ENCODE measurements at regions not wholly inside any gene's neighbourhood (a gene's known extent, or its start where the extent isn't known, plus 50 kb on each side); places are given as distances from the start of the nearest gene placed in this dataset.

- TF ChIP-seq CTCF (IDR thresholded peaks at IDR 0.05; ENCODE audit: low read depth, low read length, missing control alignments) = no peak
- H3K4me3 ChIP-seq (ENCODE audit: low read depth, low read length) = no peak overlapping the region
- DNase-seq (ENCODE audit: low read depth) = no peak
- in situ Hi-C loops (cut with HindIII; ENCODE audit: low sequenced_read_pairs) = no loop called here
Measured at GRCh38 chr4:183783306-183783705, 121.8 kb upstream of the STOX2 start.

GRCh38 chr4:183783991-183784553 lies 121.0 kb upstream of the STOX2 start:
- H3K4me3 ChIP-seq (ENCODE audit: low read depth, low read length) = no peak overlapping the region
- no peak for DNase-seq (ENCODE audit: low read depth)
- in situ Hi-C loops (cut with HindIII; ENCODE audit: low sequenced_read_pairs) = no loop called here
- TF ChIP-seq CTCF (IDR thresholded peaks at IDR 0.05; ENCODE audit: low read depth, low read length, missing control alignments) = no peak

GRCh38 chr4:183788308-183788905 lies 116.7 kb upstream of the STOX2 start:
- no peak for DNase-seq (ENCODE audit: low read depth)
- no peak for TF ChIP-seq CTCF (IDR thresholded peaks at IDR 0.05; ENCODE audit: low read depth, low read length, missing control alignments)
- H3K4me3 ChIP-seq (ENCODE audit: low read depth, low read length) = no peak overlapping the region
- in situ Hi-C loops (cut with HindIII; ENCODE audit: low sequenced_read_pairs) = no loop called here

GRCh38 chr4:183789657-183790056 lies 115.5 kb upstream of the STOX2 start:
- in situ Hi-C loops (cut with HindIII; ENCODE audit: low sequenced_read_pairs) = no loop called here
- no peak overlapping the region for H3K4me3 ChIP-seq (ENCODE audit: low read depth, low read length)
- TF ChIP-seq CTCF (IDR thresholded peaks at IDR 0.05; ENCODE audit: low read depth, low read length, missing control alignments) = no peak
- no peak for DNase-seq (ENCODE audit: low read depth)

GRCh38 chr4:183790661-183791060 lies 114.4 kb upstream of the STOX2 start:
- no peak for DNase-seq (ENCODE audit: low read depth)
- H3K4me3 ChIP-seq (ENCODE audit: low read depth, low read length) = no peak overlapping the region
- in situ Hi-C loops (cut with HindIII; ENCODE audit: low sequenced_read_pairs) = no loop called here
- TF ChIP-seq CTCF (IDR thresholded peaks at IDR 0.05; ENCODE audit: low read depth, low read length, missing control alignments) = no peak

GRCh38 chr4:183797011-183797444 lies 108.1 kb upstream of the STOX2 start:
- H3K4me3 ChIP-seq (ENCODE audit: low read depth, low read length) = peak overlapping the region; percentile 35
- in situ Hi-C loops (cut with HindIII; ENCODE audit: low sequenced_read_pairs) = no loop called here

More at GRCh38 chr4:183797011-183797444, 108.1 kb upstream of the STOX2 start:
- DNase-seq (ENCODE audit: low read depth) = no peak
- TF ChIP-seq CTCF (IDR thresholded peaks at IDR 0.05; ENCODE audit: low read depth, low read length, missing control alignments) = no peak

All from astrocyte of the cerebellum (primary cell).